RWPE2 (cell line): ENCODE measurements at regions not wholly inside any gene's neighbourhood (a gene's known extent, or its start where the extent isn't known, plus 50 kb on each side); places are given as distances from the start of the nearest gene placed in this dataset.

ENCODE experiments used
- ATAC-seq: fragments of 200-7000 bp; cut with Tn5 transposase; 3 replicates; pipeline ENCODE4 v1.9.1; 2021; ENCODE audit warnings: low read depth
- DNase-seq: peaks from one replicate; pipeline ENCODE4 v3.0.0-alpha.2; 2020; ENCODE audit warnings: low spot score
- H3K27ac ChIP-seq: fragments of 450-650 bp; 2 replicates; pipeline ENCODE4 v1.5.1; 2017; ENCODE audit warnings: mild to moderate bottlenecking; ENCODE audit not compliant: poor library complexity, severe bottlenecking
- H3K27me3 ChIP-seq: fragments of 250-450 bp; sonication (Bioruptor Pico); 2 replicates; pipeline ENCODE4 v1.5.1; 2021; ENCODE audit warnings: mild to moderate bottlenecking, moderate library complexity; ENCODE audit not compliant: insufficient read depth, poor library complexity, severe bottlenecking
- H3K36me3 ChIP-seq: fragments of 250-450 bp; sonication (Bioruptor Pico); 2 replicates; pipeline ENCODE4 v1.5.1; 2020; ENCODE audit warnings: low read depth, mild to moderate bottlenecking, moderate library complexity
- H3K4me1 ChIP-seq: fragments of 250-450 bp; sonication (Bioruptor Pico); 2 replicates; pipeline ENCODE4 v1.5.1; 2021; ENCODE audit warnings: mild to moderate bottlenecking, moderate library complexity; ENCODE audit not compliant: insufficient read depth, poor library complexity, severe bottlenecking
- H3K4me3 ChIP-seq: fragments of 250-450 bp; sonication (Bioruptor Pico); 2 replicates; pipeline ENCODE4 v1.5.1; 2021; ENCODE audit warnings: mild to moderate bottlenecking, moderate library complexity; ENCODE audit not compliant: severe bottlenecking
- H3K9me3 ChIP-seq: fragments of 250-450 bp; sonication (Bioruptor Pico); 2 replicates; pipeline ENCODE4 v1.5.1; 2021; ENCODE audit warnings: mild to moderate bottlenecking, moderate library complexity; ENCODE audit not compliant: severe bottlenecking
- CTCF ChIP-seq: fragments of 450-650 bp; IDR thresholded peaks from one replicate; pipeline ENCODE4 v1.5.1; 2017; ENCODE audit warnings: mild to moderate bottlenecking, moderate library complexity; ENCODE audit not compliant: poor library complexity, severe bottlenecking

GRCh38 chr10:69730251-69731156 lies 71.2 kb upstream of the COL13A1 start:
- no peak for TF ChIP-seq CTCF
- no peak overlapping the region for H3K4me3 ChIP-seq
- no peaks in the 10 kb centered on the region for H3K36me3 ChIP-seq
- H3K27me3 ChIP-seq, result no peaks in the 10 kb centered on the region
- peaks cover 15% of the 10 kb centered on the region for H3K4me1 ChIP-seq
- no peak for ATAC-seq
- H3K9me3 ChIP-seq, result no peaks in the 10 kb centered on the region
- no peak for DNase-seq
- H3K27ac ChIP-seq, result no peak overlapping the region

- Histone ChIP-seq H3K27ac (no peak overlapping the region), H3K9me3 (no peaks in the 10 kb centered on the region), H3K36me3 (no peaks in the 10 kb centered on the region), H3K4me1 (peaks cover 15% of the 10 kb centered on the region), H3K4me3 (no peak overlapping the region), H3K27me3 (no peaks in the 10 kb centered on the region)
- no peak for ATAC-seq
- no peak for DNase-seq
- no peak for TF ChIP-seq CTCF
These were observed 70.5 kb upstream of the COL13A1 start for GRCh38 chr10:69731184-69731583.

GRCh38 chr10:69731698-69732097 lies 70.0 kb upstream of the COL13A1 start:
- no peak overlapping the region for H3K27ac ChIP-seq
- H3K4me1 ChIP-seq, result peaks cover 15% of the 10 kb centered on the region
- ATAC-seq, result no peak
- no peak for DNase-seq
- no peaks in the 10 kb centered on the region for H3K36me3 ChIP-seq
- H3K4me3 ChIP-seq, result no peak overlapping the region
- no peak for TF ChIP-seq CTCF
- no peaks in the 10 kb centered on the region for H3K27me3 ChIP-seq
- no peaks in the 10 kb centered on the region for H3K9me3 ChIP-seq

- H3K4me1 ChIP-seq, result peaks cover 15% of the 10 kb centered on the region
- H3K27ac ChIP-seq, result no peak overlapping the region
- TF ChIP-seq CTCF, result no peak
- no peaks in the 10 kb centered on the region for H3K36me3 ChIP-seq
- H3K4me3 ChIP-seq, result no peak overlapping the region
- no peak for ATAC-seq
- no peaks in the 10 kb centered on the region for H3K27me3 ChIP-seq
- no peak for DNase-seq
- no peaks in the 10 kb centered on the region for H3K9me3 ChIP-seq
These were observed 69.4 kb upstream of the COL13A1 start for GRCh38 chr10:69732147-69732825.

- no peak for ATAC-seq
- Histone ChIP-seq H3K4me3 (no peak overlapping the region), H3K4me1 (peaks cover 12% of the 10 kb centered on the region), H3K9me3 (no peaks in the 10 kb centered on the region), H3K27ac (no peak overlapping the region), H3K27me3 (no peaks in the 10 kb centered on the region), H3K36me3 (no peaks in the 10 kb centered on the region)
- no peak for DNase-seq
- no peak for TF ChIP-seq CTCF
These were observed 68.9 kb upstream of the COL13A1 start for GRCh38 chr10:69732826-69733150.
